NCI-H2081 (cell line): ENCODE measurements at regions not wholly inside any gene's neighbourhood (a gene's known extent, or its start where the extent isn't known, plus 50 kb on each side); places are given as distances from the start of the nearest gene placed in this dataset.

Source experiments
- DNase-seq, 2 experiments: peaks; one replicate each; lab custom pipeline; 2025; lab: John Stamatoyannopoulos, UW

- DNase-seq: no peak
Observed at GRCh38 chr12:113619202-113619601, 147.5 kb upstream of the LHX5 start.

- no peak for DNase-seq
Observed at GRCh38 chr12:113613414-113613813, 141.7 kb upstream of the LHX5 start.

GRCh38 chr12:113612793-113613192 lies 141.1 kb upstream of the LHX5 start:
- DNase-seq: no peak

- no peak for DNase-seq
Observed at GRCh38 chr12:113612076-113612728, 140.5 kb upstream of the LHX5 start.

- no peak for DNase-seq
Observed at GRCh38 chr12:113611652-113612051, 140.0 kb upstream of the LHX5 start.

- DNase-seq: no peak
Observed at GRCh38 chr12:113610698-113611097, 139.0 kb upstream of the LHX5 start.

GRCh38 chr12:113609692-113610469 lies 138.2 kb upstream of the LHX5 start:
- DNase-seq: no peak

GRCh38 chr12:113604666-113605065 lies 133.0 kb upstream of the LHX5 start:
- no peak for DNase-seq

- no peak for DNase-seq
Observed at GRCh38 chr12:113601656-113602263, 130.1 kb upstream of the LHX5 start.

- DNase-seq: no peak
Observed at GRCh38 chr12:113598815-113599406, 127.2 kb upstream of the LHX5 start.

- no peak for DNase-seq
Observed at GRCh38 chr12:113594967-113595366, 123.3 kb upstream of the LHX5 start.

- peak; percentile 59 to 72 for DNase-seq
Observed at GRCh38 chr12:113591480-113591974, 119.9 kb upstream of the LHX5 start.

- DNase-seq: no peak
Observed at GRCh38 chr12:113589437-113589836, 117.8 kb upstream of the LHX5 start.

- DNase-seq: no peak
Observed at GRCh38 chr12:113587720-113588119, 116.0 kb upstream of the LHX5 start.

- DNase-seq: no peak
Observed at GRCh38 chr12:113586461-113586860, 114.8 kb upstream of the LHX5 start.

GRCh38 chr12:113582521-113583218 lies 111.0 kb upstream of the LHX5 start:
- DNase-seq: no peak

GRCh38 chr12:113581342-113581741 lies 109.7 kb upstream of the LHX5 start:
- no peak for DNase-seq

GRCh38 chr12:113580437-113580836 lies 108.8 kb upstream of the LHX5 start:
- DNase-seq: no peak

- DNase-seq: no peak
Observed at GRCh38 chr12:113577464-113578129, 105.9 kb upstream of the LHX5 start.

GRCh38 chr12:113575386-113575785 lies 103.7 kb upstream of the LHX5 start:
- DNase-seq: no peak

- no peak for DNase-seq
Observed at GRCh38 chr12:113573148-113573547, 101.5 kb upstream of the LHX5 start.
